ENCODE measurements at regions not wholly inside any gene's neighbourhood (a gene's known extent, or its start where the extent isn't known, plus 50 kb on each side); places are given as distances from the start of the nearest gene placed in this dataset.

GRCh38 chr1:24980836-24981630, 51.0 kb upstream of the RUNX3 start:
- DNase-seq (ENCODE audit: low read depth): no peak
- Histone ChIP-seq H3K27me3 (ENCODE audit: control insufficient read depth, insufficient read depth, low read length) (peaks cover 9% of the 10 kb centered on the region), H3K36me3 (ENCODE audit: control insufficient read depth, insufficient read depth, low read length) (no peaks in the 10 kb centered on the region), H3K4me3 (ENCODE audit: low read depth, low read length) (no peak overlapping the region)
- TF ChIP-seq, protein P1, sequence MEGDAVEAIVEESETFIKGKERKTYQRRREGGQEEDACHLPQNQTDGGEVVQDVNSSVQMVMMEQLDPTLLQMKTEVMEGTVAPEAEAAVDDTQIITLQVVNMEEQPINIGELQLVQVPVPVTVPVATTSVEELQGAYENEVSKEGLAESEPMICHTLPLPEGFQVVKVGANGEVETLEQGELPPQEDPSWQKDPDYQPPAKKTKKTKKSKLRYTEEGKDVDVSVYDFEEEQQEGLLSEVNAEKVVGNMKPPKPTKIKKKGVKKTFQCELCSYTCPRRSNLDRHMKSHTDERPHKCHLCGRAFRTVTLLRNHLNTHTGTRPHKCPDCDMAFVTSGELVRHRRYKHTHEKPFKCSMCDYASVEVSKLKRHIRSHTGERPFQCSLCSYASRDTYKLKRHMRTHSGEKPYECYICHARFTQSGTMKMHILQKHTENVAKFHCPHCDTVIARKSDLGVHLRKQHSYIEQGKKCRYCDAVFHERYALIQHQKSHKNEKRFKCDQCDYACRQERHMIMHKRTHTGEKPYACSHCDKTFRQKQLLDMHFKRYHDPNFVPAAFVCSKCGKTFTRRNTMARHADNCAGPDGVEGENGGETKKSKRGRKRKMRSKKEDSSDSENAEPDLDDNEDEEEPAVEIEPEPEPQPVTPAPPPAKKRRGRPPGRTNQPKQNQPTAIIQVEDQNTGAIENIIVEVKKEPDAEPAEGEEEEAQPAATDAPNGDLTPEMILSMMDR (IDR thresholded peaks at IDR 0.05; ENCODE audit: insufficient read depth, low read length, poor library complexity, severe bottlenecking): no peak
